Anterior cingulate cortex (tissue), 58 donors: ENCODE measurements at regions not wholly inside any gene's neighbourhood (a gene's known extent, or its start where the extent isn't known, plus 50 kb on each side); places are given as distances from the start of the nearest gene placed in this dataset.
"Not testable (repeated sequence)": the region's sequence is repeated elsewhere in the genome, so short reads cannot be mapped to it uniquely, and the experiment has no call there.

Experiments
- DNase-seq, 58 donors: peaks; one replicate each; lab custom pipeline; 2025; lab: John Stamatoyannopoulos, UW

DNA sequence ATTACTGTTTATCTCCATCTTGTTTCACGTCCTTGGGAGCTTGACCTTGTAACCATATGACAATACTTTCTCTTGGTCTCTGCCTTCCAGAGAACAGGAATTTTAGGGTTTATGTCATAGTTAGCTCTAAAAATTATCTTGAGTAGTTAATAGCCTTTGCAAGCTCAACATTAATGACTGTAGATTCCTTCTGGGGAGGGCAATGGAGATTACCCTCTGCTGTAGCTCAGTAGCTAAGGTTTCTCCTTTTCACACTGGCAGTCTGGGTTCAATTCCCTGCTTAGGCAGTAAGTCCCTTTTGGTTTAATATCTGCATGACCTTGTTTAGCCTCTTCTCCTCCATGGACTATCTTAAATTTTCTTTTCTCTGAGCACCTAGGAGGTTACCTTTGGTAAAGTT, 181.7 kb upstream of the GPR101 start:
- DNase-seq = no peak

DNA sequence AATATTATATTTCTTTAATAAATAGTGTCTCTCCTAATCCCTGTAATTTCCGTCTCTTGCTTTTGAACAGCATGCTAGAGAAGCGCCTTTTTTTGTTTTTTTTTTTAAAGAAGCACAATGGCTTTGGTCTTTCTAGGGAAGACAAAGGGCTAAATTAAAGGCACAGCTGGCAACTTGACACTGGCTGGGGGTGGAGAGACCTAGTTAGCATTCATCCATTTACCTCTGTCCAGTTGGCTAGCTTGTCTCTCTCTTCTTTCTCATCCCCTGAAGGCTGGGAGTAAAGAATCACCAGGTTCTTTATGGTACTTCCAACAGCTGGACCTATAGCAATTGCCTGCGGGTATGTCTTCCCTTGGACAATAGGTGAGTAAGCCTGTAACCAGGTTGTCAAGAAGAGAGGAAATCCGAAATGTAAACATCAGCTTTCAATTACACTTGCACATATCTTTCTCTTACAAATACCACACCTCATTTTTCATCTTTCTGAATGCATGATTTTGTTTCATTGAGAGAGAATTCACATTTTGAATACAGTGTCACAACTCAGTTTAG, 178.4 kb upstream of the GPR101 start:
- no peak for DNase-seq

- no peak for DNase-seq
Observed at GRCh38 chrX:137198040-137198439, 164.2 kb upstream of the GPR101 start.

- DNase-seq = peak in 1 of 58 donors; percentile 0
Observed at GRCh38 chrX:137195991-137196390, 162.2 kb upstream of the GPR101 start.

GRCh38 chrX:137195296-137195695, 161.5 kb upstream of the GPR101 start:
- DNase-seq = no peak

DNA sequence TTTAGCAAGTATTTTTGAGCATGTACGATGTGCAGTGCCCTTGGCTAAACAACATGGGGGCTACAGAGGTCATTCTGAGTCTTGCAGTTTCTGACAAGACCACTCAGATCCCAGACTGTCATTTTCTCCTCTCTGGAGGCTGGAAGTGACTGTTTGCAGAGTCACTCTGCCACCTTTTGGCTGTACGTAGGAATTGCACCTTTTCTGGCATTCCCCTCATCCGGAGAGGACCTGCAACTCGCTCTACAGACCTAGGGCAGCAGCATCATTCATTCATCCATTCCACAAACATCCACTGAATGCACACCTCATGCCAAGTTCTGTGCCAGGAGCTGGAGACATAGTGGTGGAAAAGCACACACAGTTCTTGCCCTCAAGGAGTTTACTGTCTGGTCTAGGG, 160.4 kb upstream of the GPR101 start:
- peak in 21 of 58 donors; percentile 0 to 18 (median 2) for DNase-seq

GRCh38 chrX:137187540-137187939, 153.7 kb upstream of the GPR101 start:
- DNase-seq = no peak

DNA sequence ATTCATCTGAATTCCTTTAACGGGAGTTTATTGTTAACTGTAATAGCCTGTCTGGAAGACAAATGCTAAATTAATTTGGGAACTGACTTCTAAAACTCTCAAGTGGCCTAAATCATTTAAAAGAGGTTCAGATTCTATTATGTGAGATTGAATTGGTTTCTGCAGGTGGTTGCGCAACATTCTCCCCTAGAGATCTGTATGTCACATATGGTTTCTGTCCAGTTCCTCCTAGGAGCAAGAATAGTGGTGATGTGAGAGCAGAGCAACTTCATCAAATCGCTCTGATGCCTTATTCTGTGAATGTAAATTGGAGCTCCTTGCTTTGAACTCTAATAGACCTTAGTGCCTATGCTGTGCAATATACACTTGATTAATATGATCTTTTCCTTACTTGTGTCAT, 144.6 kb upstream of the GPR101 start:
- DNase-seq = no peak

DNA sequence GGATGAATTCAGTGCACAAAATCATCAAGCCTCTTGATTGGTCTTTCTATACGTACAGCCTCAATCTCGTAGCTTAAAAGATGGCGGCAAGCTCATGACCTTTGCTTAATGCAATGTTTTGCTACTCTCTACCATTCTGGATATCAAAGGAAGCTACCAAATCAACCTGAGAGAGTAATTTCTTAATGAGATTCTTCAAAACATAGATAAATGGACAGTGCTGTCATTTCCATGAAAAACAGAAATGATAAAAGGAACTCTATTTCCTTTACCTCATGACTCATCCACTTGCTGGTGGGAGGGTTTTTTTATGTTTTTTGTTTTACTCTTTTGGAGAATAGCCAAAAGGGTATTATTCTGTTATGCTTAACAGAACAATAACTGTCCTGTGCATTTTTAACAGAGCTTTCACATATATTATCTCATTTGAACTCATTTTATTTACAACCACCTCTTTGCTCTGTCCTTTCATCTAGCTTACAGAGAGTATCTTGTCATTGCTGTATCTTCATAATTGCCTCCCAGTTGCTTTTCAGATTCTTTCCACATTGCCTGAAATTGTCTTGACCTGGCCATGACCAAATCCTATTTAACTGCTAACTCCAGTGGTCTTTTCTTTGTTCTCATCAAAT, 138.6 kb upstream of the GPR101 start:
- no peak for DNase-seq

DNA sequence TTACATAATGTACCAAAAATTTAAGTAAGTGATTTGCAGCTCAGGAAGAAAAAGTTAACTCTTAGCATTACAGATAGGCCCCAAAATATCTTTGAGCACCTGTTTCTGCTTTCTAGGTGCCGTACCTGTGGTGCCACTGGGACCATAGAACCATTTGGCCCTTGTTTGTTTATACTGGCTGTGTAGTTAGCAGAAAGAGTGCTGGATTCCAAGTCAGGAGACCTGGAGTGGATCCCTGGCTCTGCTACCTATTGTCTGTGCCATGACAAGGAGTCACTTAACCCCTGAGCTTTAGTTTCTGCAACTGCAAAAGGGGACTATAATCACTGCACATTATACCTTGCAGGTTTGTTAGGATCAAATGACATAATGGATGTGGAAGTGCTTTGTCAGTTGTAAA, 137.8 kb upstream of the GPR101 start:
- DNase-seq = no peak

DNA sequence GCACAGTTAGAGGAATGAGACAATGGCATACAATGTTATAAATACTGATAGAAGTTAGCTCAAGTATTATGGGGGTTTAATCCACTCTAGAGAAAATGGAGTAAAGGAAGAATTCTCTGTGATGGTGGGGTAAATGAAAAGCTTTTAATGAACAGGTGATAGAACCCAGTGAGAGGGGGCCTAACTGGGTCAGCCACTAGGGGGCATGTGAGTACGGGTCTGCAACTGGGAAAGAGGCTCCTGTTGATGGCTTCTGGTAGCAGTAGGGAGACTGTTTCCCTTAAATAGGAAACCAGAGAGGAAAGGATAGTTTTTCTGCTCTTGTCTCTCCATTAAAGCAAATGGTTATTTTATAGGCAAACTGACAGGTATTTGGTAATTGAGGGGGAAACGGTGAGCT, 132.8 kb upstream of the GPR101 start:
- DNase-seq = no peak

GRCh38 chrX:137164329-137164728, 130.5 kb upstream of the GPR101 start:
- no peak for DNase-seq

DNA sequence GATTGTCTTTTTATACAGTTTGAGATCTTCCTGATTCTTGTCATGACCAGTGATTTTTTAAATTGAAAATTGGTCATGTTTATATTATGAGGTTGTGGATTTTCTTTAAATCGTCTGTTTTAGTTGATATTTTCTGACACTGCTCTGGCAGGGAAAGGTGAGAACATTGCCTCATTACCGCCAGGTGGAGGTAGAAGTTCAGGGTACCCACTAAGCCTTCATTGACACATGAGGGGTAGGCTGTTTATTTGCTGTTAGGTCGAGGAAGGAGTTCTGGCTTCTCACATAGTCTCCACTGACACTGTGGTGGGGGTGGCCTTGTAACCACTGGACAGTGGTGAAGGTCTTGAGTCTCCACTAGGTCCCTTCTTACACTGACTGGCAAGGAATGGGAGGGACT, 117.6 kb upstream of the GPR101 start:
- no peak for DNase-seq

DNA sequence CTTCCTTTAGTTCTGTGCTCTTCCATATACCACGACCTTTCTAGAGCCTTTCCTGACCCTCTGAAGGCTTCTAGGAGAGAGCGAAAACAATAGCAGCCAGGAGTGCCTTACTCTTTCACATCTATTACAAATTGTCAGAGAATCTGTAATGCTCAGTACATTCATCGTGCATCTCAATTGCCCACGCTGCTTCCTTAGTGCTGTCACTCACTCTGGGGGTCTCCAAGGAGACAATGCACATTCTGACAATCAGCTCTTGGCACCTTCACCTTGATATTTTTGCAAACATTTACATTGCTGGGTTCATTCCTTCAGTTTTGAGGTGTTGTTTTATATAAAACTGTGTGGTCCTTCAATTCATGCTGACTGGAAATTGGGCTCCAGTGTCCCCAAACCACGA, 110.1 kb upstream of the GPR101 start:
- no peak for DNase-seq

DNA sequence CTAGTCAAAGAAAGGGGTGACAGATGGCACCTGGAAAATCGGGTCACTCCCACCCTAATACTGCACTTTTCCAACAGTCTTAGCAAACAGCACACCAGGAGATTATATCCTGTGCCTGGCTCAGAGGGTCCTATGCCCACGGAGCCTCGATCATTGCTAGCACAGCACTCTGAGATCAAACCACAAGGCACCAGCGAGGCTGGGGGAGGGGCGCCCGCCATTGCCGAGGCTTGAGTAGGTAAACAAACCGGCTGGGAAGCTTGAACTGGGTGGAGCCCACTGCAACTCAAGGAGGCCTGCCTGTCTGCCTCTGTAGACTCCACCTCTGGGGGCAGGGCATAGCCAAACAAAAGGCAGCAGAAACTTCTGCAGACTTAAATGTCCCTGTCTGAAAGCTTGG, 88.9 kb upstream of the GPR101 start:
- not testable (repeated sequence) for DNase-seq

GRCh38 chrX:137119049-137119448, 85.3 kb upstream of the GPR101 start:
- no peak for DNase-seq

DNA sequence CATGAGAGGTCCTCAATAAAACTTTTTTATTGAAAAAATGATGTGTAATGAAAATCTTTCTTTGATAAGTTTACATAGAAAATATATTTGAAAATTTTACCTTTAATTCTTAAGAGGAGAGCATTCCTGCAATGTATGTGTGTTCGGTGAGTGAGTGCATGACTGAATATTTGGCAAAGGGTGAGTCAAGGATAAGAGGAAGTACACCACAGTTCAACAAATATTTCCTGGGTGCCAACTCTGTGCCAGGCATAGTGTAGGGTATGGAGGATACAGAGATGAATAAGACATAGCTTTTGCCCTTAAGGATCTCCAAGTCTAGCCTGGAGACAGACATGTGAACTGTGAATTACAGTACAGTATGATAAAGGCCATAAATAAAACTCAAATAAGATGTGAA, 84.7 kb upstream of the GPR101 start:
- no peak for DNase-seq

DNA sequence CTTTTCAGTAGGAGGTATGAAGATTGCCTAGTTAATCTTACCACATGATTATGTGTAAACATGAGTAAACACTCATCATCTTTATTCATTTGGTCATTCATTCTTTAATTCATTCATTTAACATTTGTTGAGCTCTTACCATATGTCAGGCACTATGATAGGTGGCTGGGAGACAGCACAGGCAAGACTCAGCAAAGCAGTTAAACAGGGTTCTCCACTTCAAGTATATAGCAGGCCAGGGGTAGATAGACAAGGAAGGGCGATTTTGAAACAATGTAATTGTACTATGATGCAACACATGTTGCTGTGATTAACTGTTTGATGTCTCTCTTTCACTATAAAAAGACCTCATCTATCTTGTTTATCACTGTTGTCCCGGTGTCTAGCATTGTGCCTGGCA, 84.3 kb upstream of the GPR101 start:
- no peak for DNase-seq

DNA sequence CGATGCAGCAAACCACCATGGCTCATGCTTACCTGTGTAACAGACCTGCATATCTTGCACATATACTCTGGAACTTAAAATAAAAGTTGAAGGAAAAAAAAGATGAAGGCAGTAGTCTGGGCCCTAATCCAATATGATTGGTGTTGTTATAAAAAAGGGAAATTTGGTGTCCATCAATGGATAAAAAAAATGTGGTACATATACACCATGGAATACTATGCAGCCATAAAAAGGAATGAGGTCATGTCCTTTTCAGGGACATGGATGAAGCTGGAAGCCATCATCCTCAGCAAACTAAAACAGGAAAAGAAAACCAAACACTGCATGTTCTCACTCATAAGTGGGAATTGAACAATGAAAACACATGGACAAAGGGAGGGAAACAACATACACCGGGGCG, 74.1 kb upstream of the GPR101 start:
- DNase-seq = not testable (repeated sequence)

GRCh38 chrX:137101273-137101990, 67.6 kb upstream of the GPR101 start:
- DNase-seq = no peak
